Thyroid gland (tissue), 4 donors: ENCODE measurements at regions not wholly inside any gene's neighbourhood (a gene's known extent, or its start where the extent isn't known, plus 50 kb on each side); places are given as distances from the start of the nearest gene placed in this dataset.

ENCODE experiments used
- CTCF ChIP-seq, 6 experiments: fragments of 200-600 bp in 3 of 6; fragments of 450-650 bp in 3 of 6; sonication (generic) in 3 of 6; IDR thresholded peaks; one replicate each; pipeline ENCODE4 v1.5.1; 2016 to 2019; ENCODE audit warnings: antibody characterized with exemption in 6 of 6, mild to moderate bottlenecking in 2 of 6, inconsistent platforms in 1 of 6, moderate library complexity in 1 of 6
- POLR2A ChIP-seq, 2 donors: fragments of 450-650 bp; IDR thresholded peaks; one replicate each; pipeline ENCODE4 v1.6.1; 2017; ENCODE audit warnings: antibody characterized with exemption in 2 of 2, mild to moderate bottlenecking in 2 of 2, moderate library complexity in 1 of 2

GRCh38 chr6:77354581-77354980 is 108.7 kb downstream of the HTR1B start:
- TF ChIP-seq CTCF (IDR thresholded peaks at IDR 0.05) (no peak), POLR2A (IDR thresholded peaks at IDR 0.05) (no peak)
